ENCODE measurements at regions not wholly inside any gene's neighbourhood (a gene's known extent, or its start where the extent isn't known, plus 50 kb on each side); places are given as distances from the start of the nearest gene placed in this dataset.

DNA sequence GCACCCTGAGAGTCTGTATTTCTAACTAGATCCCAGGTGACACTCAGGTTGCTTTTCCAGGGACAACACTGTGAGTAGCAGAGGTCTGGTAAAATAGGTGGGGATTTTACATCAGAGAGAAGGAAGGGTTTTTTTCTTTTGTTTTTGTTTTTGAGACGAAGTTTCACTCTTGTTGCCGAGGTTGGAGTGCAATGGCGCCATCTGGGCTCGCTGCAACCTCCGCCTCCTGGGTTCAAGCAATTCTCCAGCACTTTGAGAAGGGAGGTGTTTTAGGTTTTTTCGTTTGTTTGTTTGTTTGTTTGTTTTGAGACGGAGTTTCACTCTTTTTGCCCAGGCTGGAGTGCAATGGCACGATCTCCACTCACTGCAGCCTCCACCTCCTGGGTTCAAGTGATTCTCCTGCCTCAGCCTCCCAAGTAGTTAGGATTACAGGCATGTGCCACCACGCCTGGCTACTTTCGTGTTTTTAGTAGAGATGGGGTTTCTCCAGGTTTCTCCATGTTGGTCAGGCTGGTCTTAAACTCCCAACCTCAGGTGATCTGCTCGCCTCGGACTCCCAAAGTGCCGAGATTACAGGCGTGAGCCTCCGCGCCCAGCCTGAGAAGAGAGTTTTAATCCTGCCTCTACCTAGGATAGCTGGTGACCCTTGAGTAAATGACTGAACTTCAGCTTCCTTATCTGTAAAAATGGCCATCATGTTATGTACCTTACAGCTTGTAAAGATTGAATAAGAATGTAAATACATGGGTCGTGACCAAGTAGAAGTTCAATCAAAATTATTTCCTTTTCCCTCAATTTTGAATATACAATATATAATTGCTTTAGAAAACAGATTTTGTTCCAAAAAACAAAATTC lies 95.9 kb upstream of the FNDC3B start:
- TF ChIP-seq, protein P1, sequence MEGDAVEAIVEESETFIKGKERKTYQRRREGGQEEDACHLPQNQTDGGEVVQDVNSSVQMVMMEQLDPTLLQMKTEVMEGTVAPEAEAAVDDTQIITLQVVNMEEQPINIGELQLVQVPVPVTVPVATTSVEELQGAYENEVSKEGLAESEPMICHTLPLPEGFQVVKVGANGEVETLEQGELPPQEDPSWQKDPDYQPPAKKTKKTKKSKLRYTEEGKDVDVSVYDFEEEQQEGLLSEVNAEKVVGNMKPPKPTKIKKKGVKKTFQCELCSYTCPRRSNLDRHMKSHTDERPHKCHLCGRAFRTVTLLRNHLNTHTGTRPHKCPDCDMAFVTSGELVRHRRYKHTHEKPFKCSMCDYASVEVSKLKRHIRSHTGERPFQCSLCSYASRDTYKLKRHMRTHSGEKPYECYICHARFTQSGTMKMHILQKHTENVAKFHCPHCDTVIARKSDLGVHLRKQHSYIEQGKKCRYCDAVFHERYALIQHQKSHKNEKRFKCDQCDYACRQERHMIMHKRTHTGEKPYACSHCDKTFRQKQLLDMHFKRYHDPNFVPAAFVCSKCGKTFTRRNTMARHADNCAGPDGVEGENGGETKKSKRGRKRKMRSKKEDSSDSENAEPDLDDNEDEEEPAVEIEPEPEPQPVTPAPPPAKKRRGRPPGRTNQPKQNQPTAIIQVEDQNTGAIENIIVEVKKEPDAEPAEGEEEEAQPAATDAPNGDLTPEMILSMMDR (conservative IDR thresholded peaks at IDR 0.05; ENCODE audit: low read depth in 2 of 2), result peak; percentile 41 to 59
- TF ChIP-seq EZH2 (IDR thresholded peaks at IDR 0.05; ENCODE audit: low read depth, unreplicated experiment) (no peak), CREB1 (CRISPR knock-in tag; IDR thresholded peaks at IDR 0.05; ENCODE audit: low read depth) (no peak)

All from GM23338 (cell line).